Medulla oblongata (tissue), 1 donor: ENCODE measurements at regions not wholly inside any gene's neighbourhood (a gene's known extent, or its start where the extent isn't known, plus 50 kb on each side); places are given as distances from the start of the nearest gene placed in this dataset.
"Not testable (repeated sequence)": the region's sequence is repeated elsewhere in the genome, so short reads cannot be mapped to it uniquely, and the experiment has no call there.

Source experiments
- DNase-seq: peaks from one replicate; pipeline ENCODE4 v3.0.0-alpha.2; 2015; ENCODE audit errors: extremely low spot score

GRCh38 chr10:60570272-60570865, 180.7 kb upstream of the ANK3 start:
- peak; percentile 51 for DNase-seq

- DNase-seq, result no peak
These were observed 180.0 kb upstream of the ANK3 start for GRCh38 chr10:60569681-60570080.

GRCh38 chr10:60566096-60566495, 176.4 kb upstream of the ANK3 start:
- no peak for DNase-seq

- DNase-seq, result no peak
These were observed 175.8 kb upstream of the ANK3 start for GRCh38 chr10:60565492-60565891.

GRCh38 chr10:60564475-60564874, 174.8 kb upstream of the ANK3 start:
- DNase-seq, result no peak

GRCh38 chr10:60560451-60560850, 170.8 kb upstream of the ANK3 start:
- peak; percentile 34 for DNase-seq

GRCh38 chr10:60555700-60556099, 166.0 kb upstream of the ANK3 start:
- DNase-seq, result no peak

GRCh38 chr10:60549686-60550085, 160.0 kb upstream of the ANK3 start:
- DNase-seq, result no peak

GRCh38 chr10:60542657-60543056, 153.0 kb upstream of the ANK3 start:
- DNase-seq, result no peak

- no peak for DNase-seq
These were observed 151.8 kb upstream of the ANK3 start for GRCh38 chr10:60541451-60541850.

- no peak for DNase-seq
These were observed 148.0 kb upstream of the ANK3 start for GRCh38 chr10:60537697-60538096.

GRCh38 chr10:60536529-60537114, 146.9 kb upstream of the ANK3 start:
- no peak for DNase-seq

- no peak for DNase-seq
These were observed 145.8 kb upstream of the ANK3 start for GRCh38 chr10:60535427-60535826.

- DNase-seq, result no peak
These were observed 145.2 kb upstream of the ANK3 start for GRCh38 chr10:60534761-60535389.

- DNase-seq, result no peak
These were observed 143.2 kb upstream of the ANK3 start for GRCh38 chr10:60532696-60533468.

GRCh38 chr10:60531006-60531405, 141.3 kb upstream of the ANK3 start:
- no peak for DNase-seq

- DNase-seq, result no peak
These were observed 138.0 kb upstream of the ANK3 start for GRCh38 chr10:60527676-60528075.

GRCh38 chr10:60525716-60526585, 136.3 kb upstream of the ANK3 start:
- DNase-seq, result peak; percentile 47

GRCh38 chr10:60524541-60524940, 134.9 kb upstream of the ANK3 start:
- DNase-seq, result no peak

- DNase-seq, result not testable (repeated sequence)
These were observed 133.7 kb upstream of the ANK3 start for GRCh38 chr10:60523371-60523770.

- no peak for DNase-seq
These were observed 132.9 kb upstream of the ANK3 start for GRCh38 chr10:60522617-60523016.

- DNase-seq, result no peak
These were observed 132.3 kb upstream of the ANK3 start for GRCh38 chr10:60521974-60522405.
